Body of pancreas (tissue), 4 donors: ENCODE measurements at regions not wholly inside any gene's neighbourhood (a gene's known extent, or its start where the extent isn't known, plus 50 kb on each side); places are given as distances from the start of the nearest gene placed in this dataset.

Experiments used
- ATAC-seq: fragments of 150-250 bp; one replicate; pipeline ENCODE4 v1.9.1; 2016
- DNase-seq, 4 donors: peaks; one replicate each; pipeline ENCODE4 v3.0.0-alpha.2; 2019
- H3K27ac ChIP-seq, 4 donors: fragments of 200-600 bp; sonication (generic); 1 replicate in 3 of 4; 2 replicates in 1 of 4; pipeline versions ENCODE4 v1.5.1 to v1.6.1; 2016 to 2019; ENCODE audit warnings: mild to moderate bottlenecking in 1 of 4, mixed read lengths in 1 of 4, moderate library complexity in 1 of 4
- H3K27me3 ChIP-seq, 2 donors: fragments of 200-600 bp; sonication (generic); one replicate each; pipeline ENCODE4 v1.6.0; 2016; ENCODE audit warnings: mild to moderate bottlenecking in 1 of 2
- H3K36me3 ChIP-seq, 2 donors: fragments of 200-600 bp; sonication (generic); replicated peaks in 1 of 2; 2 replicates each; pipeline ENCODE4 v1.5.1; 2016; ENCODE audit warnings: low read depth in 2 of 2; ENCODE audit not compliant: insufficient read depth in 1 of 2
- H3K4me1 ChIP-seq: fragments of 200-600 bp; sonication (generic); one replicate; pipeline ENCODE4 v1.6.0; 2016
- H3K4me3 ChIP-seq, 2 donors: fragments of 200-600 bp; sonication (generic); 1 replicate in 1 of 2; 2 replicates in 1 of 2; pipeline ENCODE4 v1.5.1; 2016 to 2019
- H3K9me3 ChIP-seq, 3 donors: fragments of 200-600 bp; sonication (generic); 1 replicate in 2 of 3; 2 replicates in 1 of 3; pipeline ENCODE4 v1.5.1; 2016
- POLR2A ChIP-seq, 3 donors: fragments of 450-650 bp; IDR thresholded peaks; one replicate each; pipeline ENCODE4 v1.6.1; 2016; ENCODE audit warnings: antibody characterized with exemption in 3 of 3, mild to moderate bottlenecking in 2 of 3
- WGBS, 2 donors: methylation state at CpG; one replicate each; pipeline ENCODE4 v1.1.5; 2017; 5-methylcytosine and 5-hydroxymethylcytosine counted together
- intact Hi-C: fragments of 100-400 bp; cut with DNase I; formaldehyde crosslinking; loops from one replicate; pipeline ENCODE4 v1.15.1; 2023
- TF ChIP-seq, protein P1 (sequence below), 7 experiments: fragments of 450-650 bp in 4 of 7; fragments of 200-600 bp in 3 of 7; sonication (generic) in 3 of 7; IDR thresholded peaks; one replicate each; pipeline ENCODE4 v1.5.1; 2016 to 2019; ENCODE audit warnings: antibody characterized with exemption in 7 of 7

DNA sequence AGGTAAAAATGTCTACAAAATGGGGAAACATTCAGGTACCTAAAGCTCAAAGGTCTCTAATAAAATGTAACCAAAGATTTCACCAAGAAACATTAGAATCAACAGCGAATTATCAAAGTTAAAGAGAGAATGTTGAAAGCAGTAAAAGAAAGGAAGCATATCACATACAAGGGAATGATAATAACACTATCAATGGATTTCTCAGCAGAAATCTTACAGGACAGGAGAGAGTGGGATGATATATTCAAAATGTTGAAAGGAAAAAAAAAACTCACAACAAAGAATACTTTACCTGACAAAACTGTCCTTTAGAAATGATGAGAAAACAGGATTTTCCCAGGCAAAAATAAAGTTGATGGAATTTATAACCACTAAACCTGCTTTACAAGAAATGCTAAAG lies 591.2 kb upstream of the POU3F3 start:
- Histone ChIP-seq H3K9me3 (no peaks in the 10 kb centered on the region), H3K4me3 (no peak overlapping the region), H3K27me3 (no peaks in the 10 kb centered on the region), H3K4me1 (no peaks in the 10 kb centered on the region), H3K36me3 (no peaks in the 10 kb centered on the region), H3K27ac (no peak overlapping the region)
- DNase-seq = no peak
- TF ChIP-seq POLR2A (IDR thresholded peaks at IDR 0.05) = no peak
- TF ChIP-seq, protein P1, sequence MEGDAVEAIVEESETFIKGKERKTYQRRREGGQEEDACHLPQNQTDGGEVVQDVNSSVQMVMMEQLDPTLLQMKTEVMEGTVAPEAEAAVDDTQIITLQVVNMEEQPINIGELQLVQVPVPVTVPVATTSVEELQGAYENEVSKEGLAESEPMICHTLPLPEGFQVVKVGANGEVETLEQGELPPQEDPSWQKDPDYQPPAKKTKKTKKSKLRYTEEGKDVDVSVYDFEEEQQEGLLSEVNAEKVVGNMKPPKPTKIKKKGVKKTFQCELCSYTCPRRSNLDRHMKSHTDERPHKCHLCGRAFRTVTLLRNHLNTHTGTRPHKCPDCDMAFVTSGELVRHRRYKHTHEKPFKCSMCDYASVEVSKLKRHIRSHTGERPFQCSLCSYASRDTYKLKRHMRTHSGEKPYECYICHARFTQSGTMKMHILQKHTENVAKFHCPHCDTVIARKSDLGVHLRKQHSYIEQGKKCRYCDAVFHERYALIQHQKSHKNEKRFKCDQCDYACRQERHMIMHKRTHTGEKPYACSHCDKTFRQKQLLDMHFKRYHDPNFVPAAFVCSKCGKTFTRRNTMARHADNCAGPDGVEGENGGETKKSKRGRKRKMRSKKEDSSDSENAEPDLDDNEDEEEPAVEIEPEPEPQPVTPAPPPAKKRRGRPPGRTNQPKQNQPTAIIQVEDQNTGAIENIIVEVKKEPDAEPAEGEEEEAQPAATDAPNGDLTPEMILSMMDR (IDR thresholded peaks at IDR 0.05) = no peak
- ATAC-seq = no peak
- intact Hi-C loops = no loop called here
- WGBS, 2 donors = 72 to 81% methylated on average over 1 of the region's 1 CpG

DNA sequence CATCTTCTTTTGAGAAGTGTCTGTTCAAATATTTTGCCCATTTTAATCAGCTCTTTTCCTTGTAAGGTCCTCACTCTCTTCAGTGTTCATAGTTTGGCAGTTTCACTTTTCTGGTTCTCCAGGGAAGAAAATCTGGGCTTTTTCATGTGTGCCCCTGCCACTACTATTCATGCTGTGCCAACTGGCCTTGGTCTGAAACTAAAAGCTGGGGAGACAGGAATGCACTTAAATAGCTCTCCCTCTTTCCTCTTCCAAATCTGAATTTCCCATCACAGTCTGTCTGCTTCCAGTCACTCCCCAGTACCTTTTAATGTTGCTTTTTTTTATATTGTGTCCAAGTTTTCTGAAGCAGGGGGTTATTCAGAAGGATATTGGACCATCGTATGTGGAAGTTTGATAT lies 574.3 kb upstream of the POU3F3 start:
- Histone ChIP-seq H3K9me3 (no peaks in the 10 kb centered on the region), H3K4me1 (no peaks in the 10 kb centered on the region), H3K27me3 (no peaks in the 10 kb centered on the region), H3K27ac (no peak overlapping the region), H3K36me3 (no peaks in the 10 kb centered on the region), H3K4me3 (no peak overlapping the region)
- ATAC-seq (no peak), DNase-seq (no peak)
- intact Hi-C loops = no loop called here
- WGBS, 2 donors = 37 to 46% methylated on average over 1 of the region's 1 CpG
- TF ChIP-seq POLR2A (IDR thresholded peaks at IDR 0.05) = no peak
- TF ChIP-seq, protein P1 (IDR thresholded peaks at IDR 0.05) = no peak

DNA sequence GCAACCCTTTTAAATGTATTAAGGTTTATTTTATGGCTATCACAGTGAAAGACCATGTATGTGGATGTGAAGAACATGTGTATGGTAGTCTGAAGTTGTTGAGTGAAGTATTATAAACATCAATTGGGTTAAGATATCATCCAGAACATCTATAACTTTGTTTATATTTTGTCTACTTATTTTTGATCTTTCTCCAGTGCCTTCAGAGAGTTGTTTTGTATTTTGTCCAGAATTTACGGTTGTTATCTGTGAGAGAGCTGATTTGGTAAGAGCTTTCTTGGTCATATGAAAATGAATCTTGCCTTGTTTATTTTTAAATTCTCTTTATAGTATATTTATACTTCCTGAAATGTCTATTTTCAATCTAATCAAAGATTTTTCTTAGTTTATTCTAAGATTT lies 573.7 kb upstream of the POU3F3 start:
- TF ChIP-seq, protein P1 (IDR thresholded peaks at IDR 0.05) = no peak
- no peak for TF ChIP-seq POLR2A (IDR thresholded peaks at IDR 0.05)
- Histone ChIP-seq H3K27ac (no peak overlapping the region), H3K4me3 (no peak overlapping the region), H3K9me3 (no peaks in the 10 kb centered on the region), H3K36me3 (no peaks in the 10 kb centered on the region), H3K4me1 (no peaks in the 10 kb centered on the region), H3K27me3 (no peaks in the 10 kb centered on the region)
- DNase-seq = no peak
- intact Hi-C loops = no loop called here
- WGBS, 2 donors = 69 to 73% methylated on average over 1 of the region's 1 CpG
- ATAC-seq = no peak

DNA sequence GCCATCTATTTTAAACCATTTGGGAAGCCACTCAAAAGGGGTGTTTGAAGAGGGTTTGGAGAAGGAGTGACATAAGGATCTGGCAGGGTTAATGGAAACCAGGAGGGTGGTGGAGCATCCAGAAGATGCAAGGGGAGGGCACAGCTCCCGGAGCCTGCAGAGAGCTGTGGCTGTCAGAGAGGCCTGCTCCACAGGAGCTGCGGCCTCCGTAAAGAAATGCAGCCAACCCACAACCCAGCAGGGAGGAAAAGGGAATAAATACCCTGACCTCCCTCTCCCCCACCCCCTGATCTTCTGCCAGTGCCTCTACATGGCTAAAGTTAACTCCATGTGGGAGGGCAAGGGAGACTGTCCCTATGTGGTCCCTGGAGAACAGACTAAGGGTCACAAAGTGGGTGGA lies 567.1 kb upstream of the POU3F3 start:
- H3K36me3 ChIP-seq = no peaks in the 10 kb centered on the region
- no peaks in the 10 kb centered on the region for H3K27me3 ChIP-seq
- H3K4me1 ChIP-seq = peaks cover 4% of the 10 kb centered on the region
- TF ChIP-seq, protein P1 (IDR thresholded peaks at IDR 0.05) = no peak
- TF ChIP-seq POLR2A (IDR thresholded peaks at IDR 0.05) = no peak
- 52 to 77% methylated on average over 3 of the region's 3 CpGs for WGBS, 2 donors
- no peaks in the 10 kb centered on the region for H3K9me3 ChIP-seq
- ATAC-seq = no peak
- DNase-seq = no peak
- intact Hi-C loops = no loop called here
- H3K4me3 ChIP-seq = no peak overlapping the region
- H3K27ac ChIP-seq = no peak overlapping the region

DNA sequence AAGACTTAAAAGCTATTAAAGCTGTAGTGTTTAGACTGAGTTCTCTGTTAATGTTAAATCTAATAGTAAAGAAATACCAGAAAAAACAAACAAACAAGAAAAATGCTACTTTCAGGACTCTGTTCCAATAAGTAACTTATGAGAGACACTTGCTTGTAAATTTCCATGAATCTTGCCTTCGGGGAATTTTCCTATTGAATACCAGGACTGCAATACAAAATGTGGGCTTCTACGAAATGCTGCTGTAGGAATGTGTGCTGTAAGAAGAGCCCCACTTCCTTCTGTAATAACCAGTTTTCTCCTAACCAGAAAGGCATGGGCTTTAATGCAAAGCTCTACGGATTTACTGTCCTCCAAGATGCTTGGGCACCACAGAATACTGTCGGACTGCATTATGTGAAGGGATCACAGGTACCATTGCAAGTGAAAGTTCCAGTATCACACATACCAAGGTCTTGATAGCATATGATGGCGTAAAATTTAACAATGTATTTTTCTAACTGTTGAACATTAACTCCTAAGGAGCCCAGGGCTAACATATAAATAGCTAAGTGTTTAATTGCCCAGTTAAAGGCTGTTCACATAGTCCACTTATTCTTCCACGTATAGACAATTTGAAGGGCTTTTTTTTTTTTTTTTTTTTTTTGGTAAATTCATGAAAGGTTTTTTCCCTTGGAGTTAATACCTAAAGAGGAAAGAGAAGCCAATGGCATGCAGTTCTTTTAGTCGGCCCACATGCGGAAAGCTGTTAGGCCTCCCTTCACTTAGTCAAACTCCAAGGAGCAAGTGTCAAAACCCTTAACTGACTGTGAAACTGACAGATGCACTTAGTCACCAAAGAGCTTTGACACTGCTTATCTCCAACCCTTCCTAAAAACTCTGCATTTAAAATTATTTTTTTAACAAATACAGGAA lies 564.0 kb upstream of the POU3F3 start:
- no peaks in the 10 kb centered on the region for H3K27me3 ChIP-seq
- DNase-seq (no peak), ATAC-seq (no peak)
- no peak overlapping the region for H3K4me3 ChIP-seq
- no peak overlapping the region for H3K27ac ChIP-seq
- intact Hi-C loops = no loop called here
- H3K9me3 ChIP-seq = no peaks in the 10 kb centered on the region
- H3K4me1 ChIP-seq = peaks cover 4% of the 10 kb centered on the region
- no peaks in the 10 kb centered on the region for H3K36me3 ChIP-seq
- 41 to 45% methylated on average over 8 of the region's 8 CpGs for WGBS, 2 donors
- TF ChIP-seq, protein P1 (IDR thresholded peaks at IDR 0.05) = no peak
- TF ChIP-seq POLR2A (IDR thresholded peaks at IDR 0.05) = no peak
